Hepatic stellate cell (primary cell): ENCODE measurements at regions not wholly inside any gene's neighbourhood (a gene's known extent, or its start where the extent isn't known, plus 50 kb on each side); places are given as distances from the start of the nearest gene placed in this dataset.
"Not testable (repeated sequence)": the region's sequence is repeated elsewhere in the genome, so short reads cannot be mapped to it uniquely, and the experiment has no call there.

Experiments
- DNase-seq: peaks from one replicate; pipeline ENCODE4 v3.0.0; 2011; ENCODE audit warnings: low spot score

DNA sequence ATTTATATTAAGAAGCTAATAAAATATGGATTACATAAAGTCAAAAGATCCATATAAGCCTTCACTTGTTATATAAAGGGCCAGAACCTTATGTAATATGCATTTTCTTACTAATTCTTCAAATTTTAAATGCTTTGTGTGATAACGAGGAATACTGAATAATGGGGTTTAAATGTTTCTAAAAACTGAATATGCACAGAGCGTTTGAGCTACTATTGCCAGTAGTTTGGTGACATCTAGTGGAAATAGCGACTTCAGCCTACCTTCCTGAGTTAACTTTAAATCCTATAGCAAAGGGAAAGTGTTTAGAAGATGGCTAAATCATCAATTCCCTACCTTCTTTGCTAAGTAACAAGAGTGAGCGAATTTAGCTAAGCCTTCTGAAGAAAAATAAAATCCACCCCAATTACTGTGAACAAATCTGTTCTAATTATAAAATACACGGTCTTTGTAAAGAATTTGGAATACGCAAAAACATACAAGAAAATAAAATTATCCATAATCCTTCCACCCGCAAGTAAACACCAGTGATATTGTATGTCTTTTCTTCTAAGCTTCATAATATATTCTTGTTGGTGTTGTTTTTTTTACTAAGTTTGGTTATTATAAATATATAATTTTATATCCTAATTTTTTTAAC, 115.5 kb upstream of the G2E3 start:
- peak; percentile 3 for DNase-seq

DNA sequence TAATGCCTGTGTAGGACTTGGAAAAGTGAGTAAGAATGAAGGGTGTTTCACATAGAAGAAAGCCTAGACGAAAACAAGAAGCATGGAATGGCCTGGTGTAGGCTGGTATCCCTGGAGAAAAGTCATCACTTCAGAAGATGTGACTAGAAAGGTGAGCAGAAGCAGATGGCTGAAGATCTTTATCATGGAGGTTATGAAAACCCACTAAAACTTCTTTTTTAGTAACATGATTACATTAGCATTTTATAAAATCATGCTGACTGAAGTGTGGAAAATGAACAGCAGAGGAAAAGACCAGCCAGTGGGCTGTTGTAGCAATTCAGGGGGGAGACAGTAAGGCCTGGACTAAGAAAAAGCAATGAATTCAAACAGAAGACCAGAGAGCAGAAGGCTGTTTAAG, 114.5 kb upstream of the G2E3 start:
- DNase-seq = no peak

DNA sequence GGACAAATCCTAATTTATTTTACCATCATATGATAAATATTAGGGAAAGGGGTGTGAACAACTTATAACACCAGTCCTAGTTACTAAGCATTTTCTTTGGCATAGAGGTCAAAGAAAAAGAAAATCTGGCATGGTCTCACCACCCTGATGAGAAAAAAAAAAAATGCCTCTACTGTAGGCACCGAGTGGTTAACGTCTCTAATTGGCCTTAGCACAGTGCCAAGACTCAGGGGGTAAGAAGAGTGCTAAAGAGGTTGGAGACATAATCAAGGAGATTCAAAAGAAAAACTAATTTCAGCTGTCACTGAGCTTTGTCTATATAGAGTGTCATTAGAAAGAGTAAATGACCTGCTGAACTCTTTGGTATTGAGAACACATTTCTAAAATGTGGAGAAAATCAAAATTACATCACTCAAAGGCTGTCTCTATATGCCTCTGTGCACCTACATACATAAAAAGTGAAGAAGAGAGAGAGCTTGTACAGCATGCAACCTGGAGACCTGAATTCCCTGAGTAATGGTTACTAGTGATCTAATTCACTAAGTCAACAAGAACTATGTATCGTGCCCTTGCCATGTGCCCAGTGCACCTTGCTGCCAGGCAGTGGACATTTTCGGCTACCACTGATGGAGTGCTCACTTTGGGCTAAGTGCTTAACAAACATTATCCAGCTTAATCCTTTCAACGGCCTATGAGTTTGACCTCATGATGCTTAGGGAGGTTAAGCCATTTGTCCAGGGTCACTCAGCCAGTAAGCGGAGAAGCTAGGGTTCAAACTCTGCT, 113.8 kb upstream of the G2E3 start:
- no peak for DNase-seq

DNA sequence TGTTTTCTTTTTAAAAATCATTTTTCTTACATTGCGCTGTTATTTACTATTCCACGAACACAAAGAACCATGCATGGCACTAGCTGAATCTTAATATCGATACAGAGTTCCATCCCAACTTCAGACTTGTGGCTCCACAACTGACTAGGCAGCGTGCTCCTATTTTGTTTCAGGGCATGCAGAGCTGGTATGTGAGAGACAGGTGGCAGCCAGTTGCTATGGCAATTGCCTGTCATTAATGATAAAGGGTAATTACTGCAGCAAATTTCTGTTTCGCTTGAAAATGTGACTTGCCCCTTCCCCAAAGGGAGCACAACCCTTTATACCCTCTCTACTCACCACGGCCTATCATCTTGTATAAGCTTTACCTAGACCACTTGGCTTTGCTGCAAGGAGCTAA, 113.1 kb upstream of the G2E3 start:
- no peak for DNase-seq

- no peak for DNase-seq
Measured at GRCh38 chr14:30450631-30451545, 108.1 kb upstream of the G2E3 start.

- no peak for DNase-seq
Measured at GRCh38 chr14:30456296-30456695, 102.7 kb upstream of the G2E3 start.

DNA sequence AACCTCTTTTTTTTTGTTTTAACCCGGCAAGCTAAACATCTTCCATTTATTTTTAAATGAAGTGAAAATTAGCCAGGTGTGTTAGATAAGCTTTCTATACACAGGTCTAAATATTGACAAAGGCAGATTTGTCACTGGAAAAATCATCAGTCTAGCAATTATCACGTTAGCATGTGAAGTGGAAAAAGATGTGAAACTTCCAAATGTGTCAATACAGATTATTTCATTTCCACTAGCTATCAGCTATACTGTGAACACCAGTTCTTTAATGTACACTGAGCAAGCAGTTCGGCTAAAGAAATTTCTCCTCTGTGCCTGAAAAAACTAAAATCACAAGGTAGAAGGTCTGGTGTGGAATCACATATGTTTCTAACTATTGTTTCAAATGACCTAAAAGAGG, 96.6 kb upstream of the G2E3 start:
- no peak for DNase-seq

- no peak for DNase-seq
Measured at GRCh38 chr14:30464481-30464880, 94.5 kb upstream of the G2E3 start.

DNA sequence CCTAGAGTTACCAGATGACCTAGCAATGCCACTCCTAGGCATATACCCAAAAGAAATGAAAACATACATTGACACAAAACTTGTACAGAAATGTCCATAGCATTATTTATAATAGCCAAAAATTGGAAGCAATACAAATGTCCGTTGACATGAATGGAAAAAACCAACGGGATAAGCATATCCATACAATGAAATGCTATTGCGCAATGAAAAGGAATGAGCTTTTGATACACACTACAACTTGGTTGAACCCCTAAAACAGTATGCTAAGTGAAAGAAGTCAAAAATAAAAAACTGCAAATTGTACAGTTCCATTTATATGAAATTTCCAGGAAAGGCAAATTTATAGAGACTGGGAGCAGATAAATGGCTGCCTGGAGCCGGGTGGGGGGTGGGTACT, 90.6 kb upstream of the G2E3 start:
- DNase-seq = no peak

DNA sequence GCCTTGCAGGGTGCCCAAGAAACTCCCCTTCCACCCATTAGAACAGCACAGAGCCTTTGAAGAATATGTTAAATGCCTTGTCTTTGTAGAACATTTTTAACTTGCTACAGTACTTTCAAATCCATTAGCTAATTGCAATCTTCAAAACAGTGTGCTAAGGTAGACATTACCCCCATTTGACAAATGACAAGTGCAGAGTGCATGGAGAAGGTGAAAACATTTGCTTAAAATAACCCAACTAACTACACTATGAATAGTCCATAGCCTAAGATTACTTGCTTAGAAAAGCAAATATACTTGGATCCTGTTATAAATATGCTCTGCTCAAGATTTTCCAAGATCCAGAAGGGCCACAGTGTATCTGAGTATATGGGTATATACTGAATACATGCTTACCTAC, 87.0 kb upstream of the G2E3 start:
- DNase-seq = no peak

DNA sequence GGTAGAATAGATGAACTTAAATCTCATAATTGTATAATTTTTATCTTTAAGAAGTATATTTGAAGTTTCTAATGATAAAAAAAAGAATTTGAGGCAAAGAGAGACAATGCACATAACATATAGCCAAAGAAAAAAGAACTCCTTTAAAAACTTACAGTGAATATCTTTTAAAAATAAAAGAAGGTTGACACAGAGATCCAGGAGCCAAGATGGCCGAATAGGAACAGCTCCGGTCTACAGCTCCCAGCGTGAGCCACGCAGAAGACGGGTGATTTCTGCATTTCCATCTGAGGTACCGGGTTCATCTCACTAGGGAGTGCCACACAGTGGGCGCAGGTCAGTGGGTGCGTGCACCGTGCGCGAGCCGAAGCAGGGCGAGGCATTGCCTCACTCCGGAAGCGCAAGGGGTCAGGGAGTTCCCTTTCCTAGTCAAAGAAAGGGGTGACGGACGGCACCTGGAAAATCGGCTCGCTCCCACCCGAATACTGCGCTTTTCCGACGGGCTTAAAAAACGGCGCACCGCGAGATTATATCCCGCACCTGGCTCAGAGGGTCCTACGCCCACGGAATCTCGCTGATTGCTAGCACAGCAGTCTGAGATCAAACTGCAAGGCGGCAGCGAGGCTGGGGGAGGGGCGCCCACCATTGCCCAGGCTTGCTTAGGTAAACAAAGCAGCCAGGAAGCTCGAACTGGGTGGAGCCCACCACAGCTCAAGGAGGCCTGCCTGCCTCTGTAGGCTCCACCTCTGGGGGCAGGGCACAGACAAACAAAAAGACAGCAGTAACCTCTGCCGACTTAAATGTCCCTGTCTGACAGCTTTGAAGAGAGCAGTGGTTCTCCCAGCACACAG, 84.9 kb upstream of the G2E3 start:
- not testable (repeated sequence) for DNase-seq

DNA sequence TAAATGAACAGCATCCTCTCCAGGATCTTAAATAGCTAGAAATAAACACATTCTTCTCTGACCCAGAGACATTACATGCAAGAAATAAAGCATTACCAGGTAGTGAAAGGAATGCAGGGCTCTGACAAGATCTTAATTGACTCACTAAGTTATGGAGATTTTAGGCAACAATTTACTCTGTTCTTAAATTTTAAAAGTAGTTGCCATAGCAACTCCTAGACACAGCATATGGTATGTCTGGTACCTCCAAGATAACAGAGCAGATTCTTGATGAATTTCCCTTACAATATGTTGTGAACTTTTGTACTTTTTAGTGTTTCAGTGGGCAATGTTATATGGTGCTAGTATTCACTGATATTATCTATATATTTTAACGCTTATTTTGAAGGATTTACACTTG, 76.7 kb upstream of the G2E3 start:
- DNase-seq = no peak

DNA sequence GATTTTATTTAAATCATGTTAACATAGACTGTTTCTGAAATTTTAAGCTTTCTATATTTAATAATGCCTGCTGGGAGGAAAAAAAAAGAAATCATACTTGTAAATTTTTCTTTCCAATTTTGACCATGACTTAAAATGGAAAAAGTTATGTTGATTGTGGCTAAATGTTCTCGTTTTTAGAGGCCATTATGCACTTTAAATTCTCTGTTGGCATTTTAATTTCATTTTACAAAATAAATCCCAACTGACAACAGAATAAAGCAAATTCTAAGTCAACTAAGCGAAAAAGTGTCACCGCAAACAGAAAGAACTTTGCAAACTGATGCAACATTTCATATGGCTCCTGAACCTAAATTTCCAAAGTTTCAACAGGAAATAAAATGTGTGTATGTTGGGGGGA, 74.8 kb upstream of the G2E3 start:
- no peak for DNase-seq

DNA sequence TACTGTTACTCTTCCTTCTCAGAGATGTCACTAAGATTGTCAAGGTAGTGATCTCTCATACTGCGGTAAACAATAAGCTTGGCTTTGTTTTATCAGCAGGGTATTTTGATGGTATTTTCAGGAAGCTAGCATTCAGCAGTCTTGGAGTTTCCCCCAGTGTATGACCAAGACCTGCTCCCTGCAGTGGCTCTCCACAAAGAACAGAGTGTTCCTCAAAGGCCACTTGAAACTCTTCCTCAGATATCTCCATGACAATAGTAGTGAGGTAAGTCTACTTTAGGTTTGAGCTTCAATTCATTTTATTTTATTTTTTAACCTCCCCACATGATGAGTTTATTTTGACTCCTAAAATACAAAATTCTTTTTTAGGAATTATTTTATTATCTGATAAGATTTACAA, 74.0 kb upstream of the G2E3 start:
- no peak for DNase-seq

DNA sequence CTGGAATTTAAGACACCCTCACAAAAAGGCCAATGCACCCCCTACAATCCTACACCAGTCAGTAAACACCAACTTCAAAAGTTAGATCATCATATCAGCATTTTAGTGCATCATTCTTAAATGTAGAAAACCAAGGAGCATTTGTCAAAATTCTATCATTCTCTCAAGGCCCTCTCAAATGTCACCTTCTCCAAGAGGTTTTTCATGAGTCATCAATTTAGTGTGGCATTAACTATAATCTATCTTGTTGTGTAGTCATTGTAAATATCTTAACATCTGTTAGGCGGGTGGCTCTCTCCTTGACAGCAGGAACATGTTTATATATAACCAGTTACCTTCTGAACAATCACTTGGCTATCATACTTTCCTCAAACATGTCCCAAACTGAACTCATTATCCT, 62.1 kb upstream of the G2E3 start:
- DNase-seq = no peak

- no peak for DNase-seq
Measured at GRCh38 chr14:30499358-30499757, 59.6 kb upstream of the G2E3 start.

- DNase-seq = no peak
Measured at GRCh38 chr14:30500222-30500621, 58.7 kb upstream of the G2E3 start.

DNA sequence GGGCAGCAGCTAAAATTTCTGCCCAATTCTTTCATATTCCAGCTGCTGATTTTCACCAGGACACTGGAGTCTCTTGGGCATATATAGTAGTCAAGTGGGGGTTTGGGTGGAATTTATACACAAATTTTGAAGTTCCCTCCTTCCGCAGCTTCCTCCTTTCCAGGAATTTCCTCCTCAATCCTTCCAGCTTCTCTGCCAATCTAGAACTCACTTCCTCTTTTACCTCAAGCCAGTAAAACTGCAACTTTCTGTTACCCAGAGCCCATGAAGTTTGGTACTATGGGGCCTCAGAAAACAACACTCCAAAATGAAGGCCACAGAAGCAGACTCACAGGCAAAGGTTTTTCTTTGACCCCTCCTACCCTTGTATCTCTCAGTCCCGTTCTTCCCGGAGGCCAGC, 51.7 kb upstream of the G2E3 start:
- DNase-seq = no peak
